Activated CD4-positive, alpha-beta memory T cell treated with anti-CD3 and anti-CD28 coated beads, Interleukin-2, amount 10 ng/mL, durations not matched to agents 7 days and 5 days (primary cell): ENCODE measurements at regions not wholly inside any gene's neighbourhood (a gene's known extent, or its start where the extent isn't known, plus 50 kb on each side); places are given as distances from the start of the nearest gene placed in this dataset.
"Not testable (repeated sequence)": the region's sequence is repeated elsewhere in the genome, so short reads cannot be mapped to it uniquely, and the experiment has no call there.

Source experiments
- CTCF ChIA-PET: fragments of 350-600 bp; sonication (Branson Sonifier 250); formaldehyde crosslinking; loops from one replicate; lab custom pipeline; 2021; ENCODE audit warnings: antibody characterized with exemption, inconsistent platforms; lab: Charles Lee
- POLR2A ChIA-PET: fragments of 350-600 bp; sonication (Branson Sonifier 250); formaldehyde crosslinking; loops from one replicate; lab custom pipeline; 2021; ENCODE audit warnings: antibody characterized with exemption; lab: Charles Lee
- DNase-seq: peaks from one replicate; pipeline ENCODE4 v3.0.0-alpha.2; 2020
- H3K27ac Mint-ChIP-seq: one replicate; pipeline ENCODE4 v1.8.0; 2021; ENCODE audit warnings: mild to moderate bottlenecking, mixed read lengths
- H3K27me3 Mint-ChIP-seq: one replicate; pipeline ENCODE4 v1.8.0; 2021; ENCODE audit warnings: mixed read lengths
- H3K36me3 Mint-ChIP-seq: one replicate; pipeline ENCODE4 v1.8.0; 2021; ENCODE audit warnings: low read depth, mixed read lengths
- H3K4me1 Mint-ChIP-seq: one replicate; pipeline ENCODE4 v1.8.0; 2021; ENCODE audit warnings: mixed read lengths
- H3K4me3 Mint-ChIP-seq: one replicate; pipeline ENCODE4 v1.8.0; 2021; ENCODE audit warnings: mild to moderate bottlenecking, mixed read lengths
- H3K9me3 Mint-ChIP-seq: one replicate; pipeline ENCODE4 v1.8.0; 2021; ENCODE audit warnings: mixed read lengths

GRCh38 chr10:130975351-130975750, 336.2 kb downstream of the TCERG1L start:
- H3K36me3 Mint-ChIP-seq, DNase-seq, POLR2A ChIA-PET, H3K4me3 Mint-ChIP-seq, H3K9me3 Mint-ChIP-seq, H3K27ac Mint-ChIP-seq, H3K4me1 Mint-ChIP-seq, CTCF ChIA-PET, H3K27me3 Mint-ChIP-seq: not testable (repeated sequence)

- no peak overlapping the region for H3K4me3 Mint-ChIP-seq
- H3K27ac Mint-ChIP-seq, result no peak overlapping the region
- no peaks in the 10 kb centered on the region for H3K36me3 Mint-ChIP-seq
- H3K27me3 Mint-ChIP-seq, result no peaks in the 10 kb centered on the region
- H3K4me1 Mint-ChIP-seq, result no peaks in the 10 kb centered on the region
- POLR2A ChIA-PET, result no interaction called here
- H3K9me3 Mint-ChIP-seq, result no peaks in the 10 kb centered on the region
- CTCF ChIA-PET, result no interaction called here
- no peak for DNase-seq
These were observed 328.7 kb downstream of the TCERG1L start for GRCh38 chr10:130982802-130983201.

- Mint-ChIP-seq H3K27ac (no peak overlapping the region), H3K4me1 (no peaks in the 10 kb centered on the region), H3K36me3 (no peaks in the 10 kb centered on the region), H3K4me3 (no peak overlapping the region), H3K27me3 (no peaks in the 10 kb centered on the region), H3K9me3 (no peaks in the 10 kb centered on the region)
- CTCF ChIA-PET, result no interaction called here
- no peak for DNase-seq
- POLR2A ChIA-PET, result no interaction called here
These were observed 327.8 kb downstream of the TCERG1L start for GRCh38 chr10:130983749-130984148.

- H3K27ac Mint-ChIP-seq, result no peak overlapping the region
- no peaks in the 10 kb centered on the region for H3K36me3 Mint-ChIP-seq
- H3K9me3 Mint-ChIP-seq, result no peaks in the 10 kb centered on the region
- no peaks in the 10 kb centered on the region for H3K27me3 Mint-ChIP-seq
- CTCF ChIA-PET, result no interaction called here
- H3K4me3 Mint-ChIP-seq, result no peak overlapping the region
- no peak for DNase-seq
- POLR2A ChIA-PET, result no interaction called here
- H3K4me1 Mint-ChIP-seq, result no peaks in the 10 kb centered on the region
These were observed 326.8 kb downstream of the TCERG1L start for GRCh38 chr10:130984686-130985085.

- Mint-ChIP-seq H3K27me3 (no peaks in the 10 kb centered on the region), H3K9me3 (no peaks in the 10 kb centered on the region), H3K4me1 (no peaks in the 10 kb centered on the region), H3K27ac (no peak overlapping the region), H3K36me3 (no peaks in the 10 kb centered on the region), H3K4me3 (no peak overlapping the region)
- DNase-seq, result no peak
- ChIA-PET POLR2A (no interaction called here), CTCF (no interaction called here)
These were observed 326.3 kb downstream of the TCERG1L start for GRCh38 chr10:130985158-130985753.

GRCh38 chr10:130986846-130987245, 324.7 kb downstream of the TCERG1L start:
- Mint-ChIP-seq H3K4me1 (no peaks in the 10 kb centered on the region), H3K27ac (no peak overlapping the region), H3K4me3 (no peak overlapping the region), H3K36me3 (no peaks in the 10 kb centered on the region), H3K27me3 (no peaks in the 10 kb centered on the region), H3K9me3 (no peaks in the 10 kb centered on the region)
- ChIA-PET CTCF (no interaction called here), POLR2A (no interaction called here)
- no peak for DNase-seq

- H3K4me3 Mint-ChIP-seq, result no peak overlapping the region
- H3K4me1 Mint-ChIP-seq, result no peaks in the 10 kb centered on the region
- DNase-seq, result no peak
- ChIA-PET CTCF (no interaction called here), POLR2A (no interaction called here)
- no peaks in the 10 kb centered on the region for H3K36me3 Mint-ChIP-seq
- no peaks in the 10 kb centered on the region for H3K27me3 Mint-ChIP-seq
- no peaks in the 10 kb centered on the region for H3K9me3 Mint-ChIP-seq
- H3K27ac Mint-ChIP-seq, result no peak overlapping the region
These were observed 324.1 kb downstream of the TCERG1L start for GRCh38 chr10:130987401-130987800.

- Mint-ChIP-seq H3K36me3 (no peaks in the 10 kb centered on the region), H3K4me3 (no peak overlapping the region), H3K9me3 (peaks cover 2% of the 10 kb centered on the region), H3K27me3 (no peaks in the 10 kb centered on the region), H3K27ac (no peak overlapping the region), H3K4me1 (no peaks in the 10 kb centered on the region)
- no peak for DNase-seq
- POLR2A ChIA-PET, result no interaction called here
- CTCF ChIA-PET, result no interaction called here
These were observed 321.8 kb downstream of the TCERG1L start for GRCh38 chr10:130989670-130990232.

- Mint-ChIP-seq H3K36me3 (no peaks in the 10 kb centered on the region), H3K9me3 (peaks cover 2% of the 10 kb centered on the region), H3K4me1 (no peaks in the 10 kb centered on the region), H3K27me3 (no peaks in the 10 kb centered on the region), H3K27ac (no peak overlapping the region), H3K4me3 (no peak overlapping the region)
- ChIA-PET CTCF (no interaction called here), POLR2A (no interaction called here)
- DNase-seq, result no peak
These were observed 321.0 kb downstream of the TCERG1L start for GRCh38 chr10:130990486-130990885.

- CTCF ChIA-PET, result no interaction called here
- peaks cover 4% of the 10 kb centered on the region for H3K9me3 Mint-ChIP-seq
- no peaks in the 10 kb centered on the region for H3K4me1 Mint-ChIP-seq
- H3K27ac Mint-ChIP-seq, result no peak overlapping the region
- H3K27me3 Mint-ChIP-seq, result no peaks in the 10 kb centered on the region
- POLR2A ChIA-PET, result no interaction called here
- peak; percentile 8 for DNase-seq
- no peak overlapping the region for H3K4me3 Mint-ChIP-seq
- no peaks in the 10 kb centered on the region for H3K36me3 Mint-ChIP-seq
These were observed 318.6 kb downstream of the TCERG1L start for GRCh38 chr10:130992802-130993523.

- Mint-ChIP-seq H3K27ac (no peak overlapping the region), H3K4me1 (no peaks in the 10 kb centered on the region), H3K27me3 (no peaks in the 10 kb centered on the region), H3K36me3 (no peaks in the 10 kb centered on the region), H3K4me3 (no peak overlapping the region), H3K9me3 (peaks cover 4% of the 10 kb centered on the region)
- DNase-seq, result peak; percentile 1
- CTCF ChIA-PET, result no interaction called here
- POLR2A ChIA-PET, result no interaction called here
These were observed 317.9 kb downstream of the TCERG1L start for GRCh38 chr10:130993612-130994011.

GRCh38 chr10:130994191-130994590, 317.3 kb downstream of the TCERG1L start:
- DNase-seq, result peak; percentile 2
- no peaks in the 10 kb centered on the region for H3K4me1 Mint-ChIP-seq
- no peaks in the 10 kb centered on the region for H3K36me3 Mint-ChIP-seq
- H3K27me3 Mint-ChIP-seq, result no peaks in the 10 kb centered on the region
- no peak overlapping the region for H3K4me3 Mint-ChIP-seq
- no peak overlapping the region for H3K27ac Mint-ChIP-seq
- CTCF ChIA-PET, result no interaction called here
- POLR2A ChIA-PET, result no interaction called here
- H3K9me3 Mint-ChIP-seq, result peaks cover 4% of the 10 kb centered on the region

- no peak overlapping the region for H3K27ac Mint-ChIP-seq
- peaks cover 4% of the 10 kb centered on the region for H3K9me3 Mint-ChIP-seq
- H3K36me3 Mint-ChIP-seq, result no peaks in the 10 kb centered on the region
- peak; percentile 8 for DNase-seq
- no peak overlapping the region for H3K4me3 Mint-ChIP-seq
- POLR2A ChIA-PET, result no interaction called here
- no peaks in the 10 kb centered on the region for H3K27me3 Mint-ChIP-seq
- no peaks in the 10 kb centered on the region for H3K4me1 Mint-ChIP-seq
- CTCF ChIA-PET, result no interaction called here
These were observed 316.7 kb downstream of the TCERG1L start for GRCh38 chr10:130994845-130995244.
